ENCODE measurements at regions not wholly inside any gene's neighbourhood (a gene's known extent, or its start where the extent isn't known, plus 50 kb on each side); places are given as distances from the start of the nearest gene placed in this dataset.

DNA sequence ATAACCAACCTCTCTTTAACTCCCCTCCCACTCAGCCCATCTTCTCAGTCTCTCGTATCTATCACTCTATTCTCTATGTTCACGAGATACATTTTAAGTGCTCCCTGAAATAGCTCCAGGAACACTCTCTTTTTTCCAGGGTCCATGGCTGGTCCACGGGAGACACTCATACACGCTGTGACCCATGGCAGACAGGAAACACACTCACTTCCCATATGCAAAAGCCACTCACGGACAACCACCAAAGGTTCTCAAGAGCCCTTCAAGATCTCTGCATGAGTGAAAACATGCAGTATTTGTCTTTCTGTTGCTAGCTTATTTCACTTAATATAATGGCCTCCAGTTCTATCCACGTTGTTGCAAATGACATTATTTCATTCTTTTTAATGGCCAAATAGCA, 71.4 kb upstream of the PCSK2 start:
- no peak for TF ChIP-seq REST (IDR thresholded peaks at IDR 0.05; ENCODE audit: insufficient read depth in 1 of 2, low read depth in 2 of 2, low read length in 2 of 2)
- no peak for TF ChIP-seq TAF1 (IDR thresholded peaks at IDR 0.05; ENCODE audit: borderline replicate concordance, insufficient read depth, low read length)
- TF ChIP-seq SIN3A (IDR thresholded peaks at IDR 0.05; ENCODE audit: borderline replicate concordance, insufficient read depth, low read length): no peak
- no peak for TF ChIP-seq FOXP2 (optimal IDR thresholded peaks at IDR 0.05; ENCODE audit: borderline replicate concordance, extremely low read depth, extremely low read length, insufficient read depth)

- TF ChIP-seq SIN3A (IDR thresholded peaks at IDR 0.05; ENCODE audit: borderline replicate concordance, insufficient read depth, low read length): no peak
Measured at GRCh38 chr20:17158701-17159100, 68.1 kb upstream of the PCSK2 start.

- TF ChIP-seq POLR2AphosphoS5 (IDR thresholded peaks at IDR 0.05; ENCODE audit: low read depth, low read length) (no peak), FOXP2 (optimal IDR thresholded peaks at IDR 0.05; ENCODE audit: borderline replicate concordance, extremely low read depth, extremely low read length, insufficient read depth) (no peak)
Measured at GRCh38 chr20:17161673-17162481, 65.0 kb upstream of the PCSK2 start.

GRCh38 chr20:17168026-17168612, 58.7 kb upstream of the PCSK2 start:
- TF ChIP-seq SIN3A (IDR thresholded peaks at IDR 0.05; ENCODE audit: borderline replicate concordance, insufficient read depth, low read length): no peak
- no peak for TF ChIP-seq TAF1 (IDR thresholded peaks at IDR 0.05; ENCODE audit: borderline replicate concordance, insufficient read depth, low read length)

DNA sequence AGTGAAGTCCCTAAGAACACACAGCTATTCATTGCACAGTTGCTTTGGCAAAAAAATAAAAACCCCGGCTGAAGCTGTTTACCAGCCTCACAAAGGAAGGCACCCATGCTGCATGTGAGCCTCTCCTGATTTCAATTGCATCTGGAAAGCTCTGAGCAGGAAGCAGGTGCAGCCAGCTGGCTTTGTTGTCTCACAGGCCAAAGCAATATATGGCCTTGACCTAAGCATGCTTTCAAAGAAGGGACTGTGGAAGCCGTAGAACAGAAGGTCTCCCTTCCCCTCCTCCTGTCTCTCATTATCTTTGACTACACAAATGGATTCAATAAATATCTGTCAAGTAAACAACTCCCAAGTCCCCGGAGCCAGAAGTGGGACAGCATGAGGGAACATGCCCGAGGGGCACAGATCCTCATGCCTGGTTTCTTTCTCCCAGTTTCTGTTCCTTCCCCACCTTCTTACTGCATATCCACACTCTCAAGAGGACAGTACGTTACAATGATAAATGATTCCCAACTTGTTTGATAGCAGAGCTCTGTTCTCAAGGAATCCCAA, 57.2 kb upstream of the PCSK2 start:
- TF ChIP-seq FOXP2 (optimal IDR thresholded peaks at IDR 0.05; ENCODE audit: borderline replicate concordance, extremely low read depth, extremely low read length, insufficient read depth) (no peak), REST (IDR thresholded peaks at IDR 0.05; ENCODE audit: insufficient read depth in 1 of 2, low read depth in 2 of 2, low read length in 2 of 2) (no peak), POLR2AphosphoS5 (IDR thresholded peaks at IDR 0.05; ENCODE audit: low read depth, low read length) (no peak), TAF1 (IDR thresholded peaks at IDR 0.05; ENCODE audit: borderline replicate concordance, insufficient read depth, low read length) (no peak), SIN3A (IDR thresholded peaks at IDR 0.05; ENCODE audit: borderline replicate concordance, insufficient read depth, low read length) (no peak)

DNA sequence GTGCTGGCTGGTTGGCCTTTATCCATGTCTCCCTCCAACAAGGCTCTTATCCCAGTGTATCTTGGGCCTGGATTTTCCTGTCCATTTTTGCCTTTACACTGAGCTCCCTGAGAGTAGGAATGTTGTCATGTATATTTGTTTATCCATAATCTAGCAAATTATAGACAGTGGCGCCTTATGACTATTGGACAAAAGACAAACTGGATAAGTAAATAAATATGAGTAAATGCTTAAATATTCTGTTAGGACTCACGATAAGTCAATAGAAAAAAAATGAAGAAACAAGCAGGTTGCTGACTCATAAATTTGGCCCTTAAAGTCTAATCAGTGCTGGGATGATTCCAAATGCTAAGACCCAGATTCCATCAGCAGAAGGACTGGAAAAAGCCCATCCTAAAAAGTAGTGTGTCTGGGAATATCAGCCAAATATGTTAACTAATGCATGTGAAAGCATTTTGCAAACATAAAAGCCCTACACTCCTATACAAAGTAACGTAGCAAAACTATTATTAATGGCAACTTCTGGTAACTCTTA, 55.0 kb upstream of the PCSK2 start:
- TF ChIP-seq FOXP2 (optimal IDR thresholded peaks at IDR 0.05; ENCODE audit: borderline replicate concordance, extremely low read depth, extremely low read length, insufficient read depth): no peak
- no peak for TF ChIP-seq TAF1 (IDR thresholded peaks at IDR 0.05; ENCODE audit: borderline replicate concordance, insufficient read depth, low read length)
- no peak for TF ChIP-seq REST (IDR thresholded peaks at IDR 0.05; ENCODE audit: insufficient read depth in 1 of 2, low read depth in 2 of 2, low read length in 2 of 2)
- no peak for TF ChIP-seq SIN3A (IDR thresholded peaks at IDR 0.05; ENCODE audit: borderline replicate concordance, insufficient read depth, low read length)
- no peak for TF ChIP-seq POLR2AphosphoS5 (IDR thresholded peaks at IDR 0.05; ENCODE audit: low read depth, low read length)

All from PFSK-1 (cell line).